Endothelial cell of umbilical vein (primary cell): ENCODE measurements at regions not wholly inside any gene's neighbourhood (a gene's known extent, or its start where the extent isn't known, plus 50 kb on each side); places are given as distances from the start of the nearest gene placed in this dataset.

Source experiments
- CTCF ChIP-seq, 2 donors: IDR thresholded peaks; 1 replicate in 1 of 2; 2 replicates in 1 of 2; pipeline ENCODE4 v1.5.1; 2011; ENCODE audit warnings: low read length in 2 of 2, mild to moderate bottlenecking in 2 of 2, moderate library complexity in 2 of 2, control low read depth in 1 of 2, inconsistent platforms in 1 of 2, low read depth in 1 of 2; ENCODE audit not compliant: insufficient read depth in 1 of 2; ENCODE audit errors: extremely low read depth in 1 of 2
- EZH2 ChIP-seq: IDR thresholded peaks from 2 replicates; pipeline ENCODE4 v1.6.1; 2012; ENCODE audit warnings: borderline replicate concordance, low read depth, mild to moderate bottlenecking, moderate library complexity, low read length, inconsistent platforms; ENCODE audit not compliant: severe bottlenecking
- FOS ChIP-seq: IDR thresholded peaks from 2 replicates; pipeline ENCODE4 v1.6.1; 2011; ENCODE audit warnings: mild to moderate bottlenecking, low read length, moderate library complexity, borderline replicate concordance; ENCODE audit not compliant: insufficient read depth
- GATA2 ChIP-seq: IDR thresholded peaks from 2 replicates; pipeline ENCODE4 v1.7.0; 2011; ENCODE audit warnings: low read depth, mild to moderate bottlenecking, moderate library complexity, mixed read lengths, low read length; ENCODE audit not compliant: insufficient read length, insufficient read depth
- JUN ChIP-seq: IDR thresholded peaks from 2 replicates; pipeline ENCODE4 v1.6.1; 2011; ENCODE audit warnings: borderline replicate concordance, low read depth; ENCODE audit not compliant: insufficient read length, insufficient read depth
- MAX ChIP-seq: IDR thresholded peaks from 2 replicates; pipeline ENCODE4 v1.6.1; 2011; ENCODE audit not compliant: insufficient read depth, insufficient read length
- MYC ChIP-seq: IDR thresholded peaks from one replicate; pipeline ENCODE4 v1.6.1; 2011; ENCODE audit warnings: mild to moderate bottlenecking, low read depth, low read length
- POLR2A ChIP-seq: IDR thresholded peaks from 2 replicates; pipeline ENCODE4 v1.6.1; 2012; ENCODE audit warnings: low read depth, mild to moderate bottlenecking, control low read depth, low read length
- POLR2AphosphoS5 ChIP-seq: IDR thresholded peaks from 2 replicates; pipeline ENCODE4 v1.6.1; 2012; ENCODE audit warnings: low read depth, mild to moderate bottlenecking, control low read depth, low read length, moderate library complexity; ENCODE audit not compliant: insufficient read depth

- TF ChIP-seq CTCF (IDR thresholded peaks at IDR 0.05; ENCODE audit: extremely low read depth in 1 of 2, insufficient read depth in 1 of 2, low read depth in 1 of 2, low read length in 2 of 2) (no peak), GATA2 (no peak), POLR2AphosphoS5 (no peak), FOS (peak; percentile 30), EZH2 (no peak), POLR2A (no peak), JUN (peak; percentile 22), MAX (no peak), MYC (no peak)
Measured at GRCh38 chr3:193783166-193783896, 190.3 kb downstream of the OPA1 start.
